Retinal pigment epithelial cell (primary cell): ENCODE measurements at regions not wholly inside any gene's neighbourhood (a gene's known extent, or its start where the extent isn't known, plus 50 kb on each side); places are given as distances from the start of the nearest gene placed in this dataset.

Experiments
- DNase-seq: peaks from one replicate; pipeline ENCODE4 v3.0.0-alpha.2; 2010; ENCODE audit warnings: low read depth
- H3K4me3 ChIP-seq: 2 replicates; pipeline ENCODE4 v1.5.1; 2011; ENCODE audit warnings: mild to moderate bottlenecking, low read length, control low read depth, moderate library complexity
- CTCF ChIP-seq: conservative IDR thresholded peaks from 2 replicates; pipeline ENCODE4 v1.5.1; 2011; ENCODE audit warnings: low read depth, low read length, control low read depth, inconsistent platforms

GRCh38 chr22:47391169-47392053 is 629.0 kb downstream of the TBC1D22A start:
- DNase-seq: no peak
- TF ChIP-seq CTCF: no peak
- no peak overlapping the region for H3K4me3 ChIP-seq

- DNase-seq: no peak
- TF ChIP-seq CTCF: no peak
- no peak overlapping the region for H3K4me3 ChIP-seq
Measured at GRCh38 chr22:47390026-47390970, 627.8 kb downstream of the TBC1D22A start.

- H3K4me3 ChIP-seq: no peak overlapping the region
- no peak for TF ChIP-seq CTCF
- DNase-seq: no peak
Measured at GRCh38 chr22:47389201-47389600, 626.8 kb downstream of the TBC1D22A start.

- no peak for TF ChIP-seq CTCF
- no peak overlapping the region for H3K4me3 ChIP-seq
- DNase-seq: no peak
Measured at GRCh38 chr22:47388778-47389177, 626.3 kb downstream of the TBC1D22A start.

- no peak for TF ChIP-seq CTCF
- DNase-seq: no peak
- no peak overlapping the region for H3K4me3 ChIP-seq
Measured at GRCh38 chr22:47388331-47388730, 625.9 kb downstream of the TBC1D22A start.

GRCh38 chr22:47386812-47387510 is 624.5 kb downstream of the TBC1D22A start:
- no peak for DNase-seq
- H3K4me3 ChIP-seq: no peak overlapping the region
- TF ChIP-seq CTCF: no peak
